IPS DF 6.9 (cell line): ENCODE measurements at regions not wholly inside any gene's neighbourhood (a gene's known extent, or its start where the extent isn't known, plus 50 kb on each side); places are given as distances from the start of the nearest gene placed in this dataset.

ENCODE experiments used
- DNase-seq: peaks from one replicate; pipeline ENCODE4 v3.0.0-alpha.2; 2013; ENCODE audit warnings: low read depth, low spot score
- H3K27ac ChIP-seq: one replicate; pipeline ENCODE4 v1.5.1; 2013; ENCODE audit warnings: low read length, control low read depth
- H3K27me3 ChIP-seq: 2 replicates; pipeline ENCODE4 v1.6.1; 2013; ENCODE audit warnings: mild to moderate bottlenecking, low read length; ENCODE audit not compliant: control insufficient read depth, insufficient read depth
- H3K36me3 ChIP-seq: 2 replicates; pipeline ENCODE4 v1.6.1; 2013; ENCODE audit warnings: low read length; ENCODE audit not compliant: control insufficient read depth, insufficient read depth
- H3K4me1 ChIP-seq: 2 replicates; pipeline ENCODE4 v1.6.1; 2013; ENCODE audit warnings: low read length; ENCODE audit not compliant: control insufficient read depth, insufficient read depth
- H3K4me3 ChIP-seq: 2 replicates; pipeline ENCODE4 v1.5.1; 2013; ENCODE audit warnings: mild to moderate bottlenecking, low read length
- H3K9me3 ChIP-seq: 2 replicates; pipeline ENCODE4 v1.6.1; 2013; ENCODE audit warnings: low read length, inconsistent platforms; ENCODE audit not compliant: control insufficient read depth, insufficient read depth
- WGBS: extraction: QIAGEN DNeasy Blood & Tissue Kit; methylation state at CpG from one replicate; pipeline ENCODE4 v1.1.7; 2013; ENCODE audit warnings: mixed read lengths, missing lambda C conversion rate; ENCODE audit not compliant: insufficient read length, insufficient coverage; 5-methylcytosine and 5-hydroxymethylcytosine counted together

GRCh38 chr6:4506792-4507191 is 269.4 kb upstream of the CDYL start:
- Histone ChIP-seq H3K9me3 (no peaks in the 10 kb centered on the region), H3K4me1 (no peaks in the 10 kb centered on the region; the same call in 1 of the 2 replicates), H3K4me3 (no peak overlapping the region), H3K27ac (no peak overlapping the region), H3K27me3 (no peaks in the 10 kb centered on the region), H3K36me3 (no peaks in the 10 kb centered on the region)
- no CpG with 5 or more reads among the region's 1 CpG for WGBS
- no peak for DNase-seq

- no CpG with 5 or more reads among the region's 3 CpGs for WGBS
- DNase-seq: no peak
- no peaks in the 10 kb centered on the region for H3K27me3 ChIP-seq
- H3K27ac ChIP-seq: no peak overlapping the region
- no peaks in the 10 kb centered on the region for H3K36me3 ChIP-seq
- no peaks in the 10 kb centered on the region for H3K9me3 ChIP-seq
- no peaks in the 10 kb centered on the region; the same call in 1 of the 2 replicates for H3K4me1 ChIP-seq
- H3K4me3 ChIP-seq: no peak overlapping the region
Observed at GRCh38 chr6:4506223-4506622, 270.0 kb upstream of the CDYL start.

DNA sequence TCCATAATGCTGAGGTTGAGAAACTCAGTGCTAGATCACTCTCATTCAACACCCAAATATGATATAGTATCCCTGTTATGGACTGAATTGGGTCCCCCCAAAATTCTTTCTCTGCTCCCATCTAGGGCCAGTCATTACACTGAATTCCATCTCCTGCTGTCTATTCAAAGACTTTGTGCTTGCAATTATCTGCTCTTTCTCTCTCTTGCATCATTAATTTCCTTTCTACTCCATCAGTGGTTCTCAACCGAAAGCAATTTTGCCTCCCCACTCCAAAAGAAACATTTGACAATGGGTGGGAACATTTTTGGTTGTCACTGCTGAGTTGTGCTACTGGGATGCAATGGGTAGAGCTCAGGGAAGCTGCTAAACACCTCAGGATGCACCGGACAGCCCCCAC is 271.5 kb upstream of the CDYL start:
- no peaks in the 10 kb centered on the region for H3K27me3 ChIP-seq
- no peak overlapping the region for H3K27ac ChIP-seq
- no peaks in the 10 kb centered on the region; the same call in 1 of the 2 replicates for H3K4me1 ChIP-seq
- no peaks in the 10 kb centered on the region for H3K9me3 ChIP-seq
- no peak overlapping the region for H3K4me3 ChIP-seq
- H3K36me3 ChIP-seq: no peaks in the 10 kb centered on the region
- no peak for DNase-seq
- no CpG with 5 or more reads among the region's 2 CpGs for WGBS

- no peak overlapping the region for H3K27ac ChIP-seq
- peak; percentile 73 for DNase-seq
- no peaks in the 10 kb centered on the region for H3K9me3 ChIP-seq
- H3K36me3 ChIP-seq: no peaks in the 10 kb centered on the region
- H3K4me1 ChIP-seq: no peaks in the 10 kb centered on the region
- WGBS: no CpG with 5 or more reads among the region's 5 CpGs
- H3K4me3 ChIP-seq: no peak overlapping the region
- H3K27me3 ChIP-seq: no peaks in the 10 kb centered on the region
Observed at GRCh38 chr6:4503700-4504099, 272.5 kb upstream of the CDYL start.

GRCh38 chr6:4496284-4496683 is 279.9 kb upstream of the CDYL start:
- no peaks in the 10 kb centered on the region for H3K9me3 ChIP-seq
- H3K4me3 ChIP-seq: no peak overlapping the region
- no peaks in the 10 kb centered on the region for H3K36me3 ChIP-seq
- WGBS: no CpG with 5 or more reads among the region's 1 CpG
- H3K27me3 ChIP-seq: no peaks in the 10 kb centered on the region
- H3K4me1 ChIP-seq: no peaks in the 10 kb centered on the region
- no peak overlapping the region for H3K27ac ChIP-seq
- DNase-seq: no peak

DNA sequence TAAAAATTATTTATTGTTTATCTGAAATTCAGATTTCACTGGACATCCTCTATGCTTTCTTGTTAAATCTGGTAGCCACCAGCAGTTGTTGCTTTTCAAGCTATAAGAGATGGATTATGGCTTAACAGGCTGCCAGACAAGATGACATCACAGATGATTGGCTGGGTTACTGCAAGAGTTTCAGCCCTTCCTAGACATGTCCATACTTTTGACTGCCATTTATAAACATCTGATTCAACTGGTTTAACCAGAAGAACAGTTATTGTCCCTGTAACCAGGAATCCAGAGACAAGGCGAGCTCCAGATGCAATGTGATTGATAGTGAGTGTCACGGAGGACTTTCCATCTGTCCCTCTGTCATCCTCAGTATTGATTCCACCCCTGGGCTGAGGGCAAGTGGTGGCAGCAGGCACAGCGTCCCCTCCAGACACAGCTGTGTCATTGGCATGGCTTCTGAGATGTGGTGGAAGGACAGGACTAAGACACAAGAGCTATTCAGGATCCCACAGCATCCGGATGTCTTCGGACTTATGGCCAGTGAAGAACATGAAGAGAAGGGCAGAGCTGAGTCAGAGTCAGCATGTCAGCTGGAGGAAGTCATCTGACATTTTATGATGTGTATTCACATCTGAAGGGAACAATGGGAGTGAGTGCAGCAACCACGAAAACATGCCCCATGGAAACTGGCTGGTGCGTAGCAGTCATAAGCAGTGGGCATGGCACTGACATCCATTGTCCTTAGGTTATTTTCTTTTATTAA is 284.5 kb upstream of the CDYL start:
- Histone ChIP-seq H3K9me3 (no peaks in the 10 kb centered on the region), H3K4me3 (no peak overlapping the region), H3K4me1 (peaks cover 2% of the 10 kb centered on the region; the same call in 1 of the 2 replicates), H3K27ac (no peak overlapping the region), H3K36me3 (no peaks in the 10 kb centered on the region), H3K27me3 (no peaks in the 10 kb centered on the region)
- no CpG with 5 or more reads among the region's 7 CpGs for WGBS
- no peak for DNase-seq

DNA sequence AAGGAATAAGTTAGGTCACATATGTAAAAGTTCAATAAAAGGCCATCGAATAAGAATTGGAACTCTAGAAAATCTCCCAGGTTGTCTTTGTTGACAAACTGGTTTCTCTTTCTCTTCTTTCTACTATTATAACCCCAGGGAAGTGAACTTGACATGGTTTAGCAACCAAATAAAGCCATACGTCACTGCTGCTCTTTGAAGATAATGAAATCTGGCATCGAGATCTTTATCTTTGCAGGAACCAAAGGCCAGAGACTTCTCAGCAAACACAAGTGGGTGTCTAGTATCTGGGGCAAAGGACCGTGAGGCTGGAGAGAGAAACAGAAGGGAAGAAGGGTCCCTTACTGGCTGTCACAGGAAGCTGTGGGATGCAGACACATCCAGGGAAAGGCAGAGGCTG is 286.7 kb upstream of the CDYL start:
- Histone ChIP-seq H3K36me3 (no peaks in the 10 kb centered on the region), H3K4me3 (no peak overlapping the region), H3K4me1 (peaks cover 2% of the 10 kb centered on the region; the same call in 1 of the 2 replicates), H3K27me3 (no peaks in the 10 kb centered on the region), H3K9me3 (no peaks in the 10 kb centered on the region), H3K27ac (no peak overlapping the region)
- no peak for DNase-seq
- no CpG with 5 or more reads among the region's 4 CpGs for WGBS

- H3K27me3 ChIP-seq: no peaks in the 10 kb centered on the region
- H3K4me3 ChIP-seq: no peak overlapping the region
- no peaks in the 10 kb centered on the region for H3K36me3 ChIP-seq
- no CpG with 5 or more reads among the region's 3 CpGs for WGBS
- DNase-seq: no peak
- peaks cover 2% of the 10 kb centered on the region; the same call in 1 of the 2 replicates for H3K4me1 ChIP-seq
- H3K9me3 ChIP-seq: no peaks in the 10 kb centered on the region
- no peak overlapping the region for H3K27ac ChIP-seq
Observed at GRCh38 chr6:4488389-4488788, 287.8 kb upstream of the CDYL start.

- no peak overlapping the region for H3K4me3 ChIP-seq
- H3K9me3 ChIP-seq: no peaks in the 10 kb centered on the region
- no peak for DNase-seq
- H3K27ac ChIP-seq: no peak overlapping the region
- H3K4me1 ChIP-seq: peaks cover 2% of the 10 kb centered on the region; the same call in 1 of the 2 replicates
- H3K36me3 ChIP-seq: no peaks in the 10 kb centered on the region
- no peaks in the 10 kb centered on the region for H3K27me3 ChIP-seq
- no CpG with 5 or more reads among the region's 2 CpGs for WGBS
Observed at GRCh38 chr6:4487538-4487937, 288.7 kb upstream of the CDYL start.

- Histone ChIP-seq H3K4me3 (no peak overlapping the region), H3K9me3 (no peaks in the 10 kb centered on the region), H3K36me3 (no peaks in the 10 kb centered on the region), H3K27me3 (no peaks in the 10 kb centered on the region), H3K4me1 (peaks cover 5% of the 10 kb centered on the region; the same call in 1 of the 2 replicates), H3K27ac (no peak overlapping the region)
- DNase-seq: no peak
- no CpG with 5 or more reads among the region's 7 CpGs for WGBS
Observed at GRCh38 chr6:4486568-4487315, 289.5 kb upstream of the CDYL start.
